Stomach (tissue), 8 donors: ENCODE measurements at regions not wholly inside any gene's neighbourhood (a gene's known extent, or its start where the extent isn't known, plus 50 kb on each side); places are given as distances from the start of the nearest gene placed in this dataset.

Experiments used
- DNase-seq, 2 donors: peaks; one replicate each; pipeline versions ENCODE4 v3.0.0 to v3.0.0-alpha.2; 2013 to 2019
- H3K27ac ChIP-seq, 5 donors: fragments of 200-600 bp in 4 of 5; sonication (generic) in 4 of 5; one replicate each; pipeline ENCODE4 v1.5.1; 2013 to 2019; ENCODE audit warnings: mild to moderate bottlenecking in 1 of 5, moderate library complexity in 1 of 5
- H3K27me3 ChIP-seq, 3 donors: fragments of 200-600 bp; sonication (generic); one replicate each; pipeline ENCODE4 v1.5.1; 2017 to 2019; ENCODE audit warnings: mixed run types in 1 of 3
- H3K36me3 ChIP-seq, 4 donors: fragments of 200-600 bp; sonication (generic); 1 replicate in 3 of 4; 2 replicates in 1 of 4; pipeline ENCODE4 v1.5.1; 2016 to 2019
- H3K4me1 ChIP-seq, 4 donors: fragments of 200-600 bp; sonication (generic); one replicate each; pipeline ENCODE4 v1.5.1; 2016 to 2019
- H3K4me3 ChIP-seq, 4 donors: fragments of 200-600 bp; sonication (generic) in 3 of 4; one replicate each; pipeline ENCODE4 v1.5.1; 2016 to 2019; ENCODE audit warnings: mild to moderate bottlenecking in 1 of 4
- H3K9me3 ChIP-seq, 4 donors: fragments of 200-600 bp; sonication (generic); one replicate each; pipeline ENCODE4 v1.5.1; 2016 to 2019
- EP300 ChIP-seq: sonication (generic); formaldehyde crosslinking; IDR thresholded peaks from one replicate; pipeline ENCODE4 v1.6.1; 2017; ENCODE audit warnings: antibody characterized with exemption
- POLR2A ChIP-seq, 4 donors: fragments of 450-650 bp; IDR thresholded peaks; one replicate each; pipeline ENCODE4 v1.6.1; 2016; ENCODE audit warnings: antibody characterized with exemption in 4 of 4, control low read depth in 2 of 4, mild to moderate bottlenecking in 1 of 4, moderate library complexity in 1 of 4
- POLR2AphosphoS5 ChIP-seq, 3 donors: sonication (generic); formaldehyde crosslinking; IDR thresholded peaks; one replicate each; pipeline ENCODE4 v1.6.1; 2016; ENCODE audit warnings: antibody characterized with exemption in 3 of 3
- WGBS, 5 donors: extraction: QIAGEN DNeasy Blood & Tissue Kit in 3 of 5; methylation state at CpG; one replicate each; pipeline versions ENCODE4 v1.1.5 to v1.1.7; 2013 to 2018; 5-methylcytosine and 5-hydroxymethylcytosine counted together
- intact Hi-C: fragments of 100-400 bp; cut with DNase I; formaldehyde crosslinking; loops from one replicate; pipeline ENCODE4 v1.15.1; 2023; ENCODE audit warnings: low total_unique reads
- TF ChIP-seq, protein P1 (sequence below), 7 experiments: fragments of 450-650 bp in 4 of 7; fragments of 200-600 bp in 3 of 7; sonication (generic) in 3 of 7; IDR thresholded peaks; one replicate each; pipeline ENCODE4 v1.5.1; 2016 to 2019; ENCODE audit warnings: antibody characterized with exemption in 7 of 7, control low read depth in 2 of 7, mild to moderate bottlenecking in 1 of 7
- donor health status: healthy with polysubstance abuse.
- donor health status: Bipolar disorder and iron deficiency.
- donor health status: healthy.

DNA sequence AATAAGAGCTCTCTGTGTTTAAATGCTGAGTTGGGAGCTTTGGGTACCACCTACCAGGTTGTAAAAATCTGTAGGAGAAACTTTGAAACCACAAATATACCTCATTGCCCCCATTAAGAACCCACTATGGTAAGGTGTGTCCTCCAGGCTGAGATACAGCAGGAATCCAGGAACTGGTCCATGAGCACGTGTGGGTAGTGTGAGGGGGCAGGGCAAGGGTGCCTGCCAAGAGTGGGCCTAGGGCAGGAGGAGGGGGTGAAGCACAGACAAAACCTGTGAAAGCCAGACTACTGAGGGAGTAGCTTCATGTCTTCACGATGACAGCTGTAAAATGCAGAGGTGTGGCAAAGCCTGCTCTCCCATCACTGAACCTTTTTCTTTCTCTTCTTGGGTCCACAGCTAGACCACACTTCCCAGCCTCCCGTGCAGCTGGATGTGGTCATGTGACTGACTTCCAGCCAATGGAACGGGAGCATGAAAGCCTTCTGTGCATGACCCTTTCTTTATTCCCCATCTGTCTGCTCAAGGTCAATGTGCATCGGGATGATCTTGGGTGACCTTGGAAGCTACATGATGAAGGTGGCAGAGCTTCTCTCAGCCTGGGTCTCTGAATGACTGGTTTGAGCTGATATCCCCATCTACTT lies 51.1 kb upstream of the POMGNT2 start:
- Histone ChIP-seq H3K36me3 (no peaks in the 10 kb centered on the region), H3K4me1 (peaks cover 3 to 22% (median 10%) of the 10 kb centered on the region in 4 donors), H3K9me3 (no peaks in the 10 kb centered on the region), H3K27me3 (no peaks in the 10 kb centered on the region), H3K27ac (no peak overlapping the region), H3K4me3 (no peak overlapping the region)
- no peak for TF ChIP-seq POLR2AphosphoS5 (IDR thresholded peaks at IDR 0.05)
- TF ChIP-seq EP300 = no peak
- no peak for TF ChIP-seq POLR2A (IDR thresholded peaks at IDR 0.05)
- TF ChIP-seq, protein P1, sequence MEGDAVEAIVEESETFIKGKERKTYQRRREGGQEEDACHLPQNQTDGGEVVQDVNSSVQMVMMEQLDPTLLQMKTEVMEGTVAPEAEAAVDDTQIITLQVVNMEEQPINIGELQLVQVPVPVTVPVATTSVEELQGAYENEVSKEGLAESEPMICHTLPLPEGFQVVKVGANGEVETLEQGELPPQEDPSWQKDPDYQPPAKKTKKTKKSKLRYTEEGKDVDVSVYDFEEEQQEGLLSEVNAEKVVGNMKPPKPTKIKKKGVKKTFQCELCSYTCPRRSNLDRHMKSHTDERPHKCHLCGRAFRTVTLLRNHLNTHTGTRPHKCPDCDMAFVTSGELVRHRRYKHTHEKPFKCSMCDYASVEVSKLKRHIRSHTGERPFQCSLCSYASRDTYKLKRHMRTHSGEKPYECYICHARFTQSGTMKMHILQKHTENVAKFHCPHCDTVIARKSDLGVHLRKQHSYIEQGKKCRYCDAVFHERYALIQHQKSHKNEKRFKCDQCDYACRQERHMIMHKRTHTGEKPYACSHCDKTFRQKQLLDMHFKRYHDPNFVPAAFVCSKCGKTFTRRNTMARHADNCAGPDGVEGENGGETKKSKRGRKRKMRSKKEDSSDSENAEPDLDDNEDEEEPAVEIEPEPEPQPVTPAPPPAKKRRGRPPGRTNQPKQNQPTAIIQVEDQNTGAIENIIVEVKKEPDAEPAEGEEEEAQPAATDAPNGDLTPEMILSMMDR (IDR thresholded peaks at IDR 0.05) = no peak
- intact Hi-C loops = loop anchor here (10.0 kb wide), 1 partner anchor 218 kb away; no protein-coding TSS in a partner anchor
- no peak for DNase-seq
- 65 to 77% (median 72%) methylated on average over 5 of the region's 5 CpGs for WGBS, 5 donors

DNA sequence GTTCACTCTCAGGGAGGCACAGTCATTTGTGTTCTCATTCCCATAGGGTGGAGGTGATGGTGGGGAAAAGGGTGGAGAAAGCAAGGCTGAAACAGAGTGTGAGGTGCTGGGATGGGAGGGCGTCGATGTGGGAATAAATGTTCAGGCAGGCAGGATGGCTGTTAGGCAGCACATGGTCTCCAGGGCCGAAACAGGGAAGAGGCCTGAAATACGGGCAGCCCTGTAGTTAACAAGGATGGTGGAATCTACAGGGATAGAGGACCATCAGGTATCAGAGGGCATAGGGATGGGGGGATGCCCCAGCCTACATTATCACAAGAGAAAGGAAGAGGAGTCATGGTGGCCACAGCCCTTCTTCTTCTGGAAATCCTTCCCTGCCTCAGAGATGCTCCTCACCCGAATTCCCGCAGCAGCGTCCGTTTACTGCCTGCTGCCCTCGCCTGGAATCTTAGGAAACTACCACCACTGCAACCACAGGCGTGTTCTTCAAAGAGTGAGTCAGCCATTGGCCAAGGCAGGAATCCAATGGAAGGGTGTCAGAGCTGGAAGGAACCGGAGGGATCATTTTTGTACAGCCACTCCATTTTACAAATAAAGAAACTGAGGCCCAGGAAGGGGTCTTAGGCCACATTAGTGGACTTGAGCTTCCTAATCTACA lies 49.7 kb upstream of the POMGNT2 start:
- TF ChIP-seq, protein P1 (IDR thresholded peaks at IDR 0.05) = peak in 5 of 7 experiments; percentile 43 to 63 (median 55)
- peak in 2 of 3 donors; percentile 7 to 52 for TF ChIP-seq POLR2AphosphoS5 (IDR thresholded peaks at IDR 0.05)
- no peak for TF ChIP-seq EP300
- WGBS, 5 donors = 36 to 53% (median 39%) methylated on average over 9 to 11 of the region's 11 CpGs
- no peak overlapping the region for H3K27ac ChIP-seq
- H3K27me3 ChIP-seq = no peaks in the 10 kb centered on the region
- H3K4me3 ChIP-seq = no peak overlapping the region
- peak; percentile 60 to 82 for DNase-seq
- H3K4me1 ChIP-seq = peaks cover 3 to 18% (median 10%) of the 10 kb centered on the region in 4 donors
- intact Hi-C loops = loop anchor here (10.0 kb wide), 1 partner anchor 219 kb away; no protein-coding TSS in a partner anchor
- H3K36me3 ChIP-seq = no peaks in the 10 kb centered on the region
- H3K9me3 ChIP-seq = no peaks in the 10 kb centered on the region
